Lower leg skin (tissue), 4 donors: ENCODE measurements at regions not wholly inside any gene's neighbourhood (a gene's known extent, or its start where the extent isn't known, plus 50 kb on each side); places are given as distances from the start of the nearest gene placed in this dataset.

Source experiments
- DNase-seq, 2 donors: peaks; one replicate each; pipeline ENCODE4 v3.0.0-alpha.2; 2019; ENCODE audit warnings: low spot score in 2 of 2
- H3K4me3 ChIP-seq: fragments of 200-600 bp; sonication (generic); 2 replicates; pipeline ENCODE4 v1.5.1; 2017; ENCODE audit warnings: mild to moderate bottlenecking, low read depth; ENCODE audit not compliant: poor library complexity, severe bottlenecking
- POLR2A ChIP-seq, 2 donors: fragments of 450-650 bp; IDR thresholded peaks; one replicate each; pipeline ENCODE4 v1.6.1; 2016 to 2017; ENCODE audit warnings: antibody characterized with exemption in 2 of 2, mild to moderate bottlenecking in 1 of 2, moderate library complexity in 1 of 2
- WGBS, 2 donors: methylation state at CpG; one replicate each; pipeline ENCODE4 v1.1.5; 2018; 5-methylcytosine and 5-hydroxymethylcytosine counted together
- intact Hi-C: fragments of 100-400 bp; cut with DNase I; formaldehyde crosslinking; loops from one replicate; pipeline ENCODE4 v1.15.0; 2023; ENCODE audit warnings: low total_unique reads
- TF ChIP-seq, protein P1 (sequence below), 3 donors: fragments of 450-650 bp; IDR thresholded peaks; one replicate each; pipeline ENCODE4 v1.5.1; 2016; ENCODE audit warnings: antibody characterized with exemption in 3 of 3, mild to moderate bottlenecking in 3 of 3, moderate library complexity in 2 of 3

DNA sequence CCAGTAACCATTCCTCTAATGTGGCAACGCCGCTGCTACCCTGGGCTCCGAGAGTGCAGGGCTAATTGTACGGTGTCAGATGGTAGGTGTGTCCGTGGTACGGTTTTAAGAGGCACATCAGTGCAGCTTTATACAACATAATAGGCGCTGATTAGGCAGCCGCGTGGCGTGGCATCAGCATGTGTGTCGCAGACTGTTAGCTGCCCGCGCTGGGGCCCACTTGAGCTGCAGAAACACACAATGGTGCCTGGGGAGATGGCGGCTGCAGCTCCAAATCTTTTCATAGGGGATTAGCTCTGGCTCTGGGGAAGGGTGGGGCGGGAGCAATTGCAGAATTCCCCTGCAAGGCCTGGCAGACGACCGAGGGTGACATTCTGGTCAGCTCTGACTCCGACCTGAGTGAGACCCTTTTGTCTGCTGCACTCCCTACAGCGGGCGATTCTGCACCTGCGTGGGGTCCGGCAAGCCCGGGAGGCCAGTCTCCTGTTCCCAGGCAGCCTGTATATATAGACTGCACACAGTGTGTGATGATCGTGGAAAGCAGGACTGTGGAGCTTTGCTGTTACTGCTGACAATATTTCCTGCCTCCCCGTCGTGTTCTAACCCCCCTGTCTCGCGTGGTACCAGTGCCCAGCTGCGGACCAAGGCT is 722.7 kb upstream of the CELF2 start:
- 78 to 87% methylated on average over 29 of the region's 29 CpGs for WGBS, 2 donors
- no peak for TF ChIP-seq POLR2A (IDR thresholded peaks at IDR 0.05)
- TF ChIP-seq, protein P1, sequence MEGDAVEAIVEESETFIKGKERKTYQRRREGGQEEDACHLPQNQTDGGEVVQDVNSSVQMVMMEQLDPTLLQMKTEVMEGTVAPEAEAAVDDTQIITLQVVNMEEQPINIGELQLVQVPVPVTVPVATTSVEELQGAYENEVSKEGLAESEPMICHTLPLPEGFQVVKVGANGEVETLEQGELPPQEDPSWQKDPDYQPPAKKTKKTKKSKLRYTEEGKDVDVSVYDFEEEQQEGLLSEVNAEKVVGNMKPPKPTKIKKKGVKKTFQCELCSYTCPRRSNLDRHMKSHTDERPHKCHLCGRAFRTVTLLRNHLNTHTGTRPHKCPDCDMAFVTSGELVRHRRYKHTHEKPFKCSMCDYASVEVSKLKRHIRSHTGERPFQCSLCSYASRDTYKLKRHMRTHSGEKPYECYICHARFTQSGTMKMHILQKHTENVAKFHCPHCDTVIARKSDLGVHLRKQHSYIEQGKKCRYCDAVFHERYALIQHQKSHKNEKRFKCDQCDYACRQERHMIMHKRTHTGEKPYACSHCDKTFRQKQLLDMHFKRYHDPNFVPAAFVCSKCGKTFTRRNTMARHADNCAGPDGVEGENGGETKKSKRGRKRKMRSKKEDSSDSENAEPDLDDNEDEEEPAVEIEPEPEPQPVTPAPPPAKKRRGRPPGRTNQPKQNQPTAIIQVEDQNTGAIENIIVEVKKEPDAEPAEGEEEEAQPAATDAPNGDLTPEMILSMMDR (IDR thresholded peaks at IDR 0.05): no peak
- no peak for DNase-seq
- no peak overlapping the region for H3K4me3 ChIP-seq
- intact Hi-C loops: no loop called here

DNA sequence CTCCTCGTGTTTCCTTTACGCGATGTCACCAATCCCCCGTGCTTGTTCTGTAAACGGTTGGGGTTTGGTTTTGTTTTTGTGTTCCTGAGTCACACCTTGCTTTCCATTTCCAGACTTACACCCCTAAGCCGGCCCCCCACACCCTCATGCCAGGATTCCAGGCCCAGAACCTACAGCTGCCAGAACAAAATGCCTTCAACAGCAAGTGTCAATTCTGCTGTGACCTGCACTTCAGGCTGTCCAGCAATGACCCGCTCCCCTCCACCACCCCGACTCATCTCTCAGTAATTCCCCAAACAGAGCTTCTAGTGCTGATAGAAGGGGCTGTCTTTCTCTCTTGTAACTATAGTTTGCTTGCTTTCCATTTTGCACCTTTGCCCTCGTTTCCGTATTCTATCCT is 722.1 kb upstream of the CELF2 start:
- intact Hi-C loops: no loop called here
- DNase-seq: no peak
- TF ChIP-seq, protein P1 (IDR thresholded peaks at IDR 0.05): no peak
- no peak for TF ChIP-seq POLR2A (IDR thresholded peaks at IDR 0.05)
- 69 to 78% methylated on average over 10 of the region's 10 CpGs for WGBS, 2 donors
- no peak overlapping the region for H3K4me3 ChIP-seq

DNA sequence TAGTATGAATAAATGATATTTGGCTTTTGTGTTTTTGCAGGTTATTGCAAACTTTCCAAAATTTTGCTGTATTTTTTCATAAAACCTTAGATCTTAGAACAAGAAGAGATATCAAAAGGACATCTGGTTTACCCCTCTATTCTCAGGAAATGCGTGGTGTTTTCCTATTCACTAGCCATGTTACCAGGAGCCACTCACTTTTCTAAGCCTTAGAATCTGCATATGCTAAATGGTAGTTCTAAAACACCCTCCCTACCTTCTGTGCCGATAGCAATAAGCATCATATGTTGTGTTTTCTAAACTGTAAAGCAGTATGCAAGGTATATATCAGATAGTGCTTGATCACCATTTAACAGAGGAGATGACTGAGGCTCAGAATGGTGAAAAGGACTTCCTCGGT is 715.0 kb upstream of the CELF2 start:
- intact Hi-C loops: no loop called here
- TF ChIP-seq, protein P1 (IDR thresholded peaks at IDR 0.05): no peak
- no peak for TF ChIP-seq POLR2A (IDR thresholded peaks at IDR 0.05)
- H3K4me3 ChIP-seq: no peak overlapping the region
- WGBS, 2 donors: 86 to 89% methylated on average over 3 of the region's 3 CpGs
- no peak for DNase-seq

DNA sequence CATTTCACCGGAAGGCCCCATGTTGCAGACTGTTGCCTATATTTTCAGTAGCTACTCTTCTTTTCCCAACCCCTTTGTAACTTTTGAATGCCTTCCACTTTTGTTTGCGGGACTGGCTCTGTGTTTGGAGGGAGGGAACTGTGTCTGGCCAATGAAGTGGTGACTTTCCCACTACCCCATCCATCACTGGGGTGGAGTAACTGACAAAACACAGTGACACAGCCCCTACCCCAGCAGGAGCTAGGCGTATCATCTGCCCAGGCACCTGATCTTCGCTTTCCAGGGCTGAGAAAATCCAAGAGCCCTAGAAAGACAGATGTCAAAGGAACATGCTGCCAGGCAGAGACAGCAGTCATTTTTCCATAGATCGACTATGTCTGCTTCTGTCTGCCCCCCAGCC is 710.6 kb upstream of the CELF2 start:
- no peak for DNase-seq
- H3K4me3 ChIP-seq: no peak overlapping the region
- 90 to 93% methylated on average over 5 of the region's 5 CpGs for WGBS, 2 donors
- intact Hi-C loops: no loop called here
- no peak for TF ChIP-seq POLR2A (IDR thresholded peaks at IDR 0.05)
- TF ChIP-seq, protein P1 (IDR thresholded peaks at IDR 0.05): no peak

DNA sequence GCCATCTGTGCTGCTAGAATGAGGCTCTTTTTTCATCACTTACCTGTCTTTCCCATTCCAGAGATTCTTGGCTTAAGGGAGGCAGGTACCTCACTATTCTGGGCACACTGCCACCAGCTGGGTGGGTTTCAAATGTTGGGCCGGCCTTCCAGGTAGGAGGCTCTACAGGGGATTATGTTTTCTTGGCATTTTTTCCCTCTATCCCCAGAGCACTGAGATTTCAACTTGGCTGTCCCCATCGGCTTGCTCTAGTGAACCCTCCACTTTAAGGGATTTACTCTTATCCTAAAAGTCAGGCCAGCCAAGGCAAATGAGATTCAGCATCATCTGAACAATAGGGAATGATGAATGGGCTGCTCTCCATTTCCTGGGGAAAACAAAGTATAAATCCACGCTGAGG is 710.1 kb upstream of the CELF2 start:
- no peak for DNase-seq
- H3K4me3 ChIP-seq: no peak overlapping the region
- intact Hi-C loops: no loop called here
- TF ChIP-seq POLR2A (IDR thresholded peaks at IDR 0.05): no peak
- TF ChIP-seq, protein P1 (IDR thresholded peaks at IDR 0.05): no peak
- WGBS, 2 donors: 58 to 67% methylated on average over 3 of the region's 3 CpGs

DNA sequence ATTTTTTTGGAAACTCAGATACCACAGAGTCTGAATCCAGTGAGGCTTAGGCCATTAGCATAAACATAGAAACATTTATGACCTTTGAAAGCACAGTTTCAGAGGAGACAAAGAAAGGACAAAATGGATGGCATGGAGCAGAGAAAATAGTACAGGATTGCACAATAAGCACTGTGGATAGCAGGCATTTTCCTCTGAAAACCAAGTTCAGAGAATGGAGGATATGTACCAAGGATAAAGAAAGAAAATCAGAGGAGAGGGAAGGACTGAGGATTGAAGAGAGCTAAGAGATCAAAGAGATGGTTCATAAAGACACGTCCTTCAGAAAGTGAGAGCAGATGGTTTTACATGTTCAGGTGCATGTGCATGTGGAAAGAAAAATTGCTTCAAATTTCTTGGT is 707.2 kb upstream of the CELF2 start:
- WGBS, 2 donors: 47 to 75% methylated on average over 1 of the region's 1 CpG

More for the DNA sequence above, 707.2 kb upstream of the CELF2 start:
- no peak for TF ChIP-seq POLR2A (IDR thresholded peaks at IDR 0.05)
- TF ChIP-seq, protein P1 (IDR thresholded peaks at IDR 0.05): no peak
- no peak for DNase-seq
- intact Hi-C loops: no loop called here
- H3K4me3 ChIP-seq: no peak overlapping the region
